Retinal pigment epithelial cell (primary cell): ENCODE measurements at regions not wholly inside any gene's neighbourhood (a gene's known extent, or its start where the extent isn't known, plus 50 kb on each side); places are given as distances from the start of the nearest gene placed in this dataset.
"Not testable (repeated sequence)": the region's sequence is repeated elsewhere in the genome, so short reads cannot be mapped to it uniquely, and the experiment has no call there.

Source experiments
- DNase-seq: peaks from one replicate; pipeline ENCODE4 v3.0.0-alpha.2; 2010; ENCODE audit warnings: low read depth
- H3K4me3 ChIP-seq: 2 replicates; pipeline ENCODE4 v1.5.1; 2011; ENCODE audit warnings: mild to moderate bottlenecking, low read length, control low read depth, moderate library complexity
- TF ChIP-seq, protein P1 (sequence below): conservative IDR thresholded peaks from 2 replicates; pipeline ENCODE4 v1.5.1; 2011; ENCODE audit warnings: low read depth, low read length, control low read depth, inconsistent platforms

DNA sequence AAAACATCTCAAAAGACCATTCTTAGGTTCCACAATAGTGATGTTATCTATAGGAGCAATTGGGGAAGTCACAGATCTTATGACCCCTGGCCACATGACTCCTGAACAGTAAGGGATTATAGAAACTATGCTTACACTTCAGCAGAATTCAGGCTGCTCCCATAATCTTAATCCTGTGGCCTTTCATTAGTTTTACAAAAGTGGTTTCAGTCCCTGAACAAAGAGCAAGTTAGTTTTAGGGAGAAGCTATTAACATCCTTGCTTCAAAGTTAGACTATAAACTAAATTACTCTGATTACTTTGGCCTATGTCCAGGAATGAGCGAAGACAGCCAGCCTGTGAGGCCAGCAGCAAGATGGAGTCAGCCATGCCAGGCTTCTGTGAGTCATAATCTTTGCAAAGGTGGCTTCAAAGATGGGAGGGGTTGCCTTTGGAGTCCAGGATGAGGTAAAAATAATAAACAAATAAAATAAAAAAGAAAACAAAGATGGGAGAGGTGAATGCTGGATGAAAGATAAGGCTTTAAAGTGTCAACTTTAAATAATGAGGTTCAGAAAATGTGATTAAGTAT lies 168.7 kb upstream of the NDUFV2 start:
- DNase-seq = no peak
- no peak overlapping the region for H3K4me3 ChIP-seq
- TF ChIP-seq, protein P1, sequence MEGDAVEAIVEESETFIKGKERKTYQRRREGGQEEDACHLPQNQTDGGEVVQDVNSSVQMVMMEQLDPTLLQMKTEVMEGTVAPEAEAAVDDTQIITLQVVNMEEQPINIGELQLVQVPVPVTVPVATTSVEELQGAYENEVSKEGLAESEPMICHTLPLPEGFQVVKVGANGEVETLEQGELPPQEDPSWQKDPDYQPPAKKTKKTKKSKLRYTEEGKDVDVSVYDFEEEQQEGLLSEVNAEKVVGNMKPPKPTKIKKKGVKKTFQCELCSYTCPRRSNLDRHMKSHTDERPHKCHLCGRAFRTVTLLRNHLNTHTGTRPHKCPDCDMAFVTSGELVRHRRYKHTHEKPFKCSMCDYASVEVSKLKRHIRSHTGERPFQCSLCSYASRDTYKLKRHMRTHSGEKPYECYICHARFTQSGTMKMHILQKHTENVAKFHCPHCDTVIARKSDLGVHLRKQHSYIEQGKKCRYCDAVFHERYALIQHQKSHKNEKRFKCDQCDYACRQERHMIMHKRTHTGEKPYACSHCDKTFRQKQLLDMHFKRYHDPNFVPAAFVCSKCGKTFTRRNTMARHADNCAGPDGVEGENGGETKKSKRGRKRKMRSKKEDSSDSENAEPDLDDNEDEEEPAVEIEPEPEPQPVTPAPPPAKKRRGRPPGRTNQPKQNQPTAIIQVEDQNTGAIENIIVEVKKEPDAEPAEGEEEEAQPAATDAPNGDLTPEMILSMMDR = no peak

DNA sequence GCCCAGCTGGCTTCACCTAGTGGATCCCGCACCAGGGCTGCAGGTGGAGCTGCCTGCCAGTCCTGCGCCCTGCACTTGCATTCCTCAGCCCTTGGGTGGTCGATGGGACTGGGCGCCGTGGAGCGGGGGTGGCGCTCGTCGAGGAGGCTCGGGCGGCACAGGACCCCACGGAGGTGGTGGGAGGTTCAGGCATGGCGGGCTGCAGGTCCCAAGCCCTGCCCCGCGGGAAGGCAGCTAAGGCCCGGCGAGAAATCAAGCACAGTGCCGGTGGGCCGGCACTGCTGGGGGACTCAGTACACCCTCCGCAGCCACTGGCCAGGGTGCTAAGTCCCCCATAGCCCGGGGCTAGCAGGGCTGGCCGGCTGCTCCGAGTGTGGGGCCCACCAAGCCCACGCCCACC lies 167.2 kb upstream of the NDUFV2 start:
- not testable (repeated sequence) for H3K4me3 ChIP-seq, DNase-seq

DNA sequence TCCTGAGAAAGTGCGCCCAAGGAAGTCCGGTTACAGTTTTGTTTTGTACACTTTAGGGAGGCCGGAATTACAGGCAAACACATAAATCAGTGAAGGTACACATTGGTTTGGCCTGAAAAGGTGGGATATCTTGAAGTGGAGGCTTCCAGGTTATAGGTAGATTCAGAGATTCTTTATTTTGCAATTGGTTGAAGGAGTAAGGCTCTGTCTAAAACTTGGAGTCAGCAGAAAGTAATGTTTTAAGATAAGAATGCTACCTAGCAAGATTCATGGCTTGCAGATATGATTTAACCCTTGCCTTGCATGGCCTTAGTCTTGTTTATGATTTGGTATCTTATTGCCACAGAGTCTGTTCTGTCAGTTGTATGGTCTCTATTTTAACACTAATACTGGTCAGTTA lies 165.9 kb upstream of the NDUFV2 start:
- TF ChIP-seq, protein P1 = no peak
- no peak for DNase-seq

DNA sequence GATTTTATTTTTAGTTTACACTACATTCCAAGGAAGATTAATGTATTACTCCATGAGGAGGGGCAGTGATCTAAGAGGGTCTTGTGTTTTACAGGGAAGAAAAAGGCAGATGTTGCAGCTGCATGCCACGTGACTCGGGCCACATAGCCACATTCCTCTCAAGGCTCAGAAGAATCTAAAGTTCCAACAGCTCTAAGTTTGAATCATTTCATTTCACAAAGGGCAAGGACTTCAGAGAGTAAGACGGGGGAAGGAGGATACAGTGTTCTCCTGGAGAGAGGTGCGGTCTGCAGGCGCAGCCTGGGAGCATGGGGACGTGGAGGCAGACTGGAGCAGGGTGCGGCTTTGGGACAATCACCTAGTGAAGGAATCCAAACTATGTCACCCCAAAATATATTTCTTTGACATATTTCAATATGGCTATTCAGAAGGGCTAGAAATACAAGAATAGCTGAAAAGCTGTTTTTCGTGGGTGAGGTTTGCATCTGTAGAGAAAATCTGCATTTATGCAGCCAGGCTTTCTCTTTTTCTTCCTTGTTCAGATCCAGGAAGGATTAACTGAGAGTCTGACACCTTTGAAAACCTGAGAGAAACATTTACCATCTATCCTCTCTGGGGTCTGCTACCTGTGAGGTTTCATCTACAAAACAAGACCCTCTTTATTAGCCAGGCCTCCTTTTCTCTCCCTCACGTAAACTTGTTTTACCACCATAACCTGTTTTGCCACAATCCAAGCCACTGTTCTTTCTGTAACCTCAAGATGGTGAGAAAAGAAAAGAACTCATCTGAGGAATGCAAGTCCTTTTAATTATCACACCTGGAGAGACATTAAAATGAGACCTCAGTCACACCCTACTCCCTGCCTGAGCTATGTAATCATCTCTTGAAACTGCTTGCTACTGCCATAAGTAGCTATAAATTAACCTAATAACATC lies 165.1 kb upstream of the NDUFV2 start:
- DNase-seq = peak; percentile 48
- H3K4me3 ChIP-seq = no peak overlapping the region
- TF ChIP-seq, protein P1 = no peak

More for the DNA sequence above, 165.9 kb upstream of the NDUFV2 start:
- no peak overlapping the region for H3K4me3 ChIP-seq

DNA sequence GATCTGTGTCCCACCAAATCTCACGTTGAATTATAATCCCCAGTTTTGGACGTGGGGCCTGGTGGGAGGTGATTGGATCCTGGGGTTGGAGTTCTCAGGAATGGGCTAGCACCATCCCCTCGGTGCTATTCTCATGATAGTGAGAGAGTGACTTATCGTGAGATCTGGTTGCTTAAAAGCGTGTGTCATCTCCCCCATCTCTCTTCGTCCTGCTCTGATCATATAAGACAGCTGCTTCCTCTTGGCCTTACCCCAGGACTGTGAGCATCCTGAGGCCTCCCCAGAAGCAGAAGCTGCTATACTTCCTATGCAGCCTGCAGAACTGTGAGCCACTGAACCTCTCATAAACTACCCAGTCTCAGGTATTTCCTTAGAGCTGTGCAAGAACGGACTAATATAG lies 163.7 kb upstream of the NDUFV2 start:
- no peak overlapping the region for H3K4me3 ChIP-seq
- TF ChIP-seq, protein P1 = no peak
- DNase-seq = no peak

DNA sequence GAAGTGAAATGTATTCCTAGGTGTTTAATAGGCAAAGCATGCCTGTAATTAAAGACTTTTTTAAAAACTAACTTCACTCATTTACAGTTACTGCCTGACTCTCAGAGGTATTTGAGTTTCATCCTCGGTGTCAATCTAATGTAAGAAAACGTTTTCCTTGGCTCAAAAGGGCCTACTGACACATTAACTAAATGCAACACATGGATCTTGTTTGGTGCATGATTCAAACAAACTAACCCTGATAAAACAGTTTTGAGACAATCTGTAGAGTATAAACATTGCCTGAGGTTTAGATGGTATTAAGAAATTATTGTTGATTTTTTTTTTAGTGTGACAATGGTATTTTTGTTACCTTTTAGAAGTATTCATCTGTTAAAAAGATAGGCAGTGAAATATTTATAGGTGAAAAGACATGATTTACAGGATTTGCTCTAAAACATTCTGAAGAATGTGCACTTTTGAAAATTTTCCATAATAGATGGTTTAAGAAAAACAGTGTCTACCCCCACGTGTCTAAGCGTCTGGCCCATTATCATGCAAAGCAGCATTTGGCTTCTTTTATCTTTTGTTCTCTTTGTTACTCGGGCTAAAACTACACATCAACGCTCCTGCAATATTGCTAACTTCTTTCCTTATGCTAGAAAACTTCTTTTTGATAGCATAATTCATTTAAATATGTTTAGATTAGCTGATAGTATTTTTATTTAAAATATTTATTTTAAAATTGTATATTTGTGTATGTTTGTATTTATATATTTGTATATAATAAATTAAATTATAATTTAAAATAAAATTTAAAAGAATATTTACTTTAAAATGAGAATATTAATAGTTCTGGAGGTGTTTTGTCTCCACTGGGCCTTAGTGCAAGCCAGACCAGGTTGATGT lies 160.2 kb upstream of the NDUFV2 start:
- no peak overlapping the region for H3K4me3 ChIP-seq
- no peak for DNase-seq
- TF ChIP-seq, protein P1 = no peak

DNA sequence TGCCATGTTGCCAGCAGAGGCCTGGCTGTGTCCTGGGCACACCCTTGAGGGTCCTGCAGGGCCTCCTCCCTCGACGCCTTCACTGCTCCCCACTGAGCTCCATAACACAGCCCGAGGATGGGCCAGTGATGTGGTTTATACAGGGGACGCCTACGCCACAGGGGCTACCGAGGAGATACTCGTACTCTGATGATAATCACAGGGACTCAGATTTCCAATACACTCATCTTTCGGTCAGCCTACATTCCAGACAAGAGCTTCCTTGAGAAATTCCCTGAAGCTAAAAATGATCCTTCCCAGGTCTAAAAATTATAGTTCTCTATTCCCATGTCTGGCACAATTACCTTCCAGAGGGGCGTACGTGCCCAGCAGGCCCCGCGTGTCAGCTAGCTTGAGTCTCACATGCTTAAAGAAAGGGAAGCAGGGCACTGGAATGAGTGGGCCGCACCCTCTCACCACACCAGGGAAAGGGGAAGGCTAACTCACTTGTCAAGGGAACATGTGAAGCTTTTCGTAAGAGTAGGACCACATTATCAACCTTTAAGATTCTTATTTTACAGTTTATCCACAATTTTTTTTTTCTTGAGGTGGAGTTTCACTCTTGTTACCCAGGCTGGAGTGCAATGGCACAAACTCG lies 159.5 kb upstream of the NDUFV2 start:
- TF ChIP-seq, protein P1 = no peak

More for the DNA sequence above, 159.5 kb upstream of the NDUFV2 start:
- H3K4me3 ChIP-seq = no peak overlapping the region
- DNase-seq = no peak
